ENCODE measurements at regions not wholly inside any gene's neighbourhood (a gene's known extent, or its start where the extent isn't known, plus 50 kb on each side); places are given as distances from the start of the nearest gene placed in this dataset.

- TF ChIP-seq CTCF (IDR thresholded peaks at IDR 0.05) (no peak), POLR2A (IDR thresholded peaks at IDR 0.05) (no peak)
Measured at GRCh38 chr7:153320005-153320404, 560.5 kb downstream of the ACTR3B start.
